Immature natural killer cell (primary cell): ENCODE measurements at regions not wholly inside any gene's neighbourhood (a gene's known extent, or its start where the extent isn't known, plus 50 kb on each side); places are given as distances from the start of the nearest gene placed in this dataset.

ENCODE experiments used
- DNase-seq, 3 donors: peaks; one replicate each; pipeline ENCODE4 v3.0.0; 2022; ENCODE audit warnings: mixed read lengths in 1 of 3
- H3K27ac Mint-ChIP-seq, 6 donors: one replicate each; pipeline ENCODE4 v1.8.0; 2020; ENCODE audit warnings: mixed read lengths in 6 of 6, mild to moderate bottlenecking in 5 of 6, inconsistent platforms in 4 of 6, moderate library complexity in 3 of 6
- H3K27me3 Mint-ChIP-seq, 3 donors: one replicate each; pipeline ENCODE4 v1.8.0; 2020 to 2021; ENCODE audit warnings: low read depth in 3 of 3, mild to moderate bottlenecking in 3 of 3, mixed read lengths in 3 of 3, moderate library complexity in 3 of 3, inconsistent platforms in 1 of 3
- H3K36me3 Mint-ChIP-seq, 3 donors: one replicate each; pipeline ENCODE4 v1.8.0; 2020; ENCODE audit warnings: mixed read lengths in 3 of 3, inconsistent platforms in 2 of 3, mild to moderate bottlenecking in 2 of 3
- H3K4me1 Mint-ChIP-seq, 2 donors: one replicate each; pipeline ENCODE4 v1.8.0; 2020; ENCODE audit warnings: inconsistent platforms in 2 of 2, mild to moderate bottlenecking in 2 of 2, mixed read lengths in 2 of 2, moderate library complexity in 1 of 2
- H3K4me3 Mint-ChIP-seq, 5 donors: one replicate each; pipeline ENCODE4 v1.8.0; 2020; ENCODE audit warnings: mild to moderate bottlenecking in 5 of 5, mixed read lengths in 5 of 5, inconsistent platforms in 3 of 5, moderate library complexity in 3 of 5
- H3K9me3 Mint-ChIP-seq, 6 donors: one replicate each; pipeline ENCODE4 v1.8.0; 2020; ENCODE audit warnings: mild to moderate bottlenecking in 6 of 6, mixed read lengths in 6 of 6, inconsistent platforms in 4 of 6, moderate library complexity in 3 of 6

DNA sequence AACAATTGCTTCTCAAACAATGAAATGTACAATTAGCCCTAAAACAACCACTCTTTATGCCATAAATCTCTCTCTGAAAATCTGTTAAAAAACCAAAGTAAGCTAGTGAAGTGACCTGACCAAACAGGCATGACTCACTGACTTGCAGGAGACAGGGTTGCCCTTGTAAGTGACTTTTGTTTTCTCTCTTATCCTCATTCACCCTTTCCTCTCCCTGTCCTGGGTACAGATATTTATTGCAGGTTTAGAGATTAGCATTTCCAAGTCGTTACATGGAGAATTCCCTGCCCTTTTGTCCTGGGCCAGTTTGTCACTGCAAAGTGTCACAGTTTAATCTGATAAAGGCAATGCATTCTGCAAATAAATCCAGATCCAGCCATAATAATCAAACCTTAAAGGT is 484.2 kb downstream of the IRX1 start:
- peaks cover 0 to 3% of the 10 kb centered on the region in 2 donors for H3K4me1 Mint-ChIP-seq
- H3K36me3 Mint-ChIP-seq = peaks cover 0 to 11% (median 0%) of the 10 kb centered on the region in 3 donors
- peaks cover 2 to 7% (median 2%) of the 10 kb centered on the region in 3 donors for H3K27me3 Mint-ChIP-seq
- H3K9me3 Mint-ChIP-seq = peaks cover 0 to 15% (median 5%) of the 10 kb centered on the region in 6 donors
- no peak overlapping the region for H3K4me3 Mint-ChIP-seq
- no peak for DNase-seq
- no peak overlapping the region for H3K27ac Mint-ChIP-seq

DNA sequence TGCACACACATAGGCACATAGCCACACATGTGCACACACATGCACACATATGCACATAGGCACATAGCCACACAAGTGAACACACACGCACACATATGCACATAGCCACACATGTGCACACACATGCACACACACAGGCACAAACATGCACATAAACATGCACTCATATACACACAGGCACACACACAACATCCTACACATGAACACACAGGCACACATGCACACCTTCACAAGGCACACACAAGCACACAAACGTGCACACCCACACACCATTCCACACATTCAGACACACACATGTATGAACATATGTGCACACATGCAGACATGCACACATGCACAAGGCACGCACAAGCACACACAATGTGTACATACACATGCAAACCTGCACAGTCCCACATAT is 484.7 kb downstream of the IRX1 start:
- Mint-ChIP-seq H3K4me3 (no peak overlapping the region), H3K9me3 (peaks cover 0 to 16% (median 2%) of the 10 kb centered on the region in 6 donors), H3K36me3 (peaks cover 0 to 8% (median 0%) of the 10 kb centered on the region in 3 donors), H3K4me1 (peaks cover 0 to 3% of the 10 kb centered on the region in 2 donors), H3K27me3 (peaks cover 2 to 5% (median 2%) of the 10 kb centered on the region in 3 donors), H3K27ac (no peak overlapping the region)
- no peak for DNase-seq

DNA sequence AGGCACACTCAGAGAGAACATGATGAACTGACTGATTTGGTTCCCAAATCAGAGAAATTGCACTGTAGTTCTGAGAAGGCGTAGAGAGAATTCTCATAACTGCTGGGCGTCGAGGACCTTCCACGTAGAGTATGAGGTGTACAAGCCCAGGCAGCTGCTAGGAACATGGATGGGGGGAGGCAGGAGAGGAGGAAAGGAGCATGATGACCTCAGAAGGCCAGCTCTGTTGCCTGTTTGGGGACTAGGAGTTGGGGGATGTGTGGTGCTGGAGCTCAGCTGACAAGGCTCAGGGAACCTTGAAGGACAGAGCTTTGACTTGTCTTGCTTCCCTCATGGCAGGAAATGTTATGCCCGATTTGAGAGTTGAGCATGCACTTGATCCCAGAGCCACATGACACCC is 485.4 kb downstream of the IRX1 start:
- Mint-ChIP-seq H3K4me1 (peaks cover 0 to 3% of the 10 kb centered on the region in 2 donors), H3K4me3 (no peak overlapping the region), H3K9me3 (peaks cover 0 to 15% (median 0%) of the 10 kb centered on the region in 6 donors), H3K27ac (no peak overlapping the region), H3K36me3 (peaks cover 0 to 6% (median 0%) of the 10 kb centered on the region in 3 donors), H3K27me3 (peaks cover 2 to 4% (median 2%) of the 10 kb centered on the region in 3 donors)
- DNase-seq = no peak

DNA sequence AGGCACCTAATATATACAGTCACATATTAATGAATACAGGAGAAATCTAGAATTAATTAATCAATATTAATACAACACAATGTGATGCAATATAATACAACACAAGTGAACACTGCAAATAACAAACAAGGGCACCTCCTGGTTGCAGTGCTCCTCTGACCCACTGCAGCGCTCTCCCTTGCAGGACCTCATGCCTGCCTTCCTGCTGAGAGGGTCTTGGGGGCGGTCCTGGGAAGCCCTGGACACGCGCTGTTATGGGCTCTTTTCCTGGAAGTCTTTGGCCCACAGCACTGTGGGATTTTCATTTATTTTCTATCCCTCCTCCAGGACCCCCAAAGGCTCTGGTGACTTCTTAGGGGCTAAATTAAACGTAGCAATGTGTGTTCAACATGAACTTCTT is 485.8 kb downstream of the IRX1 start:
- Mint-ChIP-seq H3K4me1 (peaks cover 0 to 3% of the 10 kb centered on the region in 2 donors), H3K27me3 (peaks cover 2 to 4% (median 2%) of the 10 kb centered on the region in 3 donors), H3K9me3 (peaks cover 0 to 13% (median 0%) of the 10 kb centered on the region in 6 donors), H3K36me3 (peaks cover 0 to 6% (median 0%) of the 10 kb centered on the region in 3 donors), H3K27ac (no peak overlapping the region), H3K4me3 (no peak overlapping the region)
- no peak for DNase-seq

DNA sequence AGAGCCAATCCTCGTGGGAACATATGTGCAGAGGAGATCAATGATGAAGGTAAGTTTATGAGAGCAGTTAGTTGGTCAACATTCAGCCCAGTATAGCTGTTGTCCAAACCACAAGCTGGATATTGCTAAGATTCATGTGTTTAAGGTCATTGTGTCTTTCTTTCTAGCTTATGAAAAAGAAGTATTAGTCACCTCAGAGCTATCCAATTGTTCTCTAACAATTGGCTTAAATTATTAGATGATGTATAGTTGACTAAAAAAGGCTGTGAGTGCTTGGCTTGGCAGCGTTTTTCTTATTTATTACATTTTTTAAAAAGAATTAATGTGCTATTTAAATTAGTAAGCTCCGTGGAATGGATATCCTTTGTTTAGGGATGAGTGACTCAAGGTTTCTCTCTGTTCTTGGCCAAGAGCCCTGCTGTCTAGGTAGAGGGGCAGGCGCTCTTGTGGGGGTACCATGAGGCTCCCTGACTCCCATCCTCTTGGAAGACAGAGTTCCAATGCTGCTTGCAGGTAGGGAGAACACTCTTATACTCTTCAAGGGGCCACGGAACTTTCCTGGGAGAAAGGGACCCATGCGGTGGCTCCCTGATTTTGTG is 487.4 kb downstream of the IRX1 start:
- Mint-ChIP-seq H3K27ac (no peak overlapping the region), H3K36me3 (no peaks in the 10 kb centered on the region), H3K9me3 (peaks cover 0 to 11% (median 0%) of the 10 kb centered on the region in 6 donors), H3K4me1 (peaks cover 0 to 3% of the 10 kb centered on the region in 2 donors), H3K27me3 (peaks cover 0 to 4% (median 2%) of the 10 kb centered on the region in 3 donors), H3K4me3 (no peak overlapping the region)
- no peak for DNase-seq

DNA sequence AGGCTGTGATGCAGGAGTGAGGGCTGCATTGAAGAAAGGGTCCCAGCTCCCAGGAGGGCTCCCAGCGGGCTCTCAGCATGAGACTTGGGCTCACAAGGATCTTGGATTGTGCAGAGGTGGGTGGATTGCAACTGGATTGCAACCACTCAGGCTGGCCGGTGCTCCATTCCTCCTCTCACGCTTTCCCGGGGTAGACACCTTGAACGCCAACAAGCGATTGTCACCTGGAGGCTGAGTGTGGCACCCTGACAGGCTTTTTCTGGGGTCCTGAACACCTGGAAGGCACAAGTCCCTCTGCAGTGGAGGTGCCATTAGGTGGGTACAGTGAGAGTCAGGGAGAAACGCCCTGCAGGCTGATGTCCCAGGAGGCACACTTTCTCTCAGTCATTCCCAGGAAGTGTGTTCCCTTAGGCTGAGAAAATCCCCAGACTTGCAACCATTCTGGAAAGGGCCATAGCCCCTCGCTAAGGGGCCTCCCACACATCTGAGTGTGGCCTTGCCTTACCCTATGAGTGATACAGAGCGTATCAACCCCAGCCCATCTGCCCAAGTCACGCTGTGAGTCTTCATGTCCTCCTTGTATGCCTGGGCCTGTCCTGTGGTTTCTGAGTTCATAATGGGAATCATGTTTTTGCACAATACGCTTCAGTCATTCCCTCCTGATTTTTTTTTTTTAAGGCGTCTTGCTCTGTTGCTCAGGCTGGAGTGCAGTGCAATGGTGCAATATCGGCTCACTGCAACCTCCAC is 488.1 kb downstream of the IRX1 start:
- no peak for DNase-seq
- Mint-ChIP-seq H3K27me3 (peaks cover 0 to 4% (median 2%) of the 10 kb centered on the region in 3 donors), H3K4me3 (no peak overlapping the region), H3K9me3 (peaks cover 0 to 9% (median 0%) of the 10 kb centered on the region in 6 donors), H3K36me3 (no peaks in the 10 kb centered on the region), H3K4me1 (peaks cover 0 to 3% of the 10 kb centered on the region in 2 donors), H3K27ac (no peak overlapping the region)

DNA sequence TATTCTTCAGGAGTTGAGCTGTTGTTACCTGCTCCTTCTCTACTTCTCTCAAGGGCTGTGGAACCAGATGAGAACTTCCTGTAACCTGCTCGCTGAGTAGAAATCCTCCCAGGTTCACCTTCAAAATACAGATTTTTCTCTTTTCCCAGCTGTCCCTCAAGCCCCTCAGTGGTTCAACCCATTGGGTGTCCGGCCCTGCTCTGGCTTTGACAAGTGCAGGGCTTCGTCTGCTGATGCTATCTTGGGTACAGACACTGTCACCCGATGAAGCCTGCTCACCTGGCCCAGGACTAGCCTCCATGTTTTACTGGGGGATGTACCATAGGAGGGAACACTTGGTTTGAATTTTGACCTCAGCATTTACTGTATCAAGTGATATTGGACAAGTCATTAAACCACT is 490.4 kb downstream of the IRX1 start:
- Mint-ChIP-seq H3K36me3 (no peaks in the 10 kb centered on the region), H3K9me3 (peaks cover 0 to 5% (median 0%) of the 10 kb centered on the region in 6 donors), H3K4me1 (peaks cover 0 to 10% of the 10 kb centered on the region in 2 donors), H3K27ac (no peak overlapping the region), H3K4me3 (no peak overlapping the region), H3K27me3 (peaks cover 0 to 1% (median 0%) of the 10 kb centered on the region in 3 donors)
- no peak for DNase-seq

DNA sequence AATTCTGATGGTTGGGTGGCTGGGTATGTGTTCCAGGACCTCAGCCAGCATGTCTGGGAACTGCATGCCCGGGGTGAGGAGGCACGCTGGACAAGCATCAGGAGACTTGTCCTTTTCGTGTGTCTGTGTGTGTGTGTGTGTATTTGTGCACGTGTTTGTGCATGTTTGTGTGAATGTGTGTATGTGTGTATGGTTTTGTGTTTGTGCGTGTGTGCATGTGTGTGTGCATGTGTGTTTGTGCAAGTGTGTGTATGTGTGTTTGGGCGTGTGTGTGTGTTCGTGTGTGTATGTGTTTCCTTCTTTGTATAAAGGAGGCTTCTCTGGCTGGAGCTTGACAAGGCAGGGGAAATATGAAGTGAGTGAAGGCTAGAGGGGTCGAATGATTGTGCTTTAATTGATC is 491.5 kb downstream of the IRX1 start:
- Mint-ChIP-seq H3K4me1 (peaks cover 0 to 10% of the 10 kb centered on the region in 2 donors), H3K4me3 (no peak overlapping the region), H3K27me3 (peaks cover 0 to 1% (median 0%) of the 10 kb centered on the region in 3 donors), H3K9me3 (peaks cover 0 to 9% (median 0%) of the 10 kb centered on the region in 6 donors), H3K36me3 (no peaks in the 10 kb centered on the region), H3K27ac (no peak overlapping the region)
- DNase-seq = no peak

DNA sequence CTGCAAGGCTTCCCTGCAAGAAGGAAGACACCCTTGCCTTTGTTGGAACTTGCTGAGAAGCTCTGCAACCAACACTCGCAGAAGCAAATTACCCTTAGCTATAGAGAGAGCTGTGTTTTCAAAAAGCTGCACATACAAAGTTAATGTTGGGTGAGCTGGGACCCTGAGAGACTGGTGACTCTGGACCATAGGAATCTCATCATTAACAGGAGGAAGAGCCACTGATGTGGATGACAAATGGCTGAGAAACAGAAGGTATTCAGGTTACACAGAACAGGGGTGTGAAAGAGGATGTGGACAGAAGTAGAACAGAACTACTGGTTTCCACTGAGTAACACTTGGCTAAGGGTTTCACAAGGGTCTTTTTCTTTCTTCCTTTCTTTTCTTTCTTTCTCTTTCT is 493.5 kb downstream of the IRX1 start:
- Mint-ChIP-seq H3K9me3 (peaks cover 0 to 10% (median 0%) of the 10 kb centered on the region in 6 donors), H3K27me3 (peaks cover 0 to 5% (median 3%) of the 10 kb centered on the region in 3 donors), H3K4me3 (peak overlapping the region in 4 of 5 donors; percentile 26 to 69 (median 58)), H3K27ac (peak overlapping the region in 3 of 6 donors; percentile 62 to 79 (median 77)), H3K4me1 (peaks cover 5 to 13% of the 10 kb centered on the region in 2 donors), H3K36me3 (no peaks in the 10 kb centered on the region)
- no peak for DNase-seq

DNA sequence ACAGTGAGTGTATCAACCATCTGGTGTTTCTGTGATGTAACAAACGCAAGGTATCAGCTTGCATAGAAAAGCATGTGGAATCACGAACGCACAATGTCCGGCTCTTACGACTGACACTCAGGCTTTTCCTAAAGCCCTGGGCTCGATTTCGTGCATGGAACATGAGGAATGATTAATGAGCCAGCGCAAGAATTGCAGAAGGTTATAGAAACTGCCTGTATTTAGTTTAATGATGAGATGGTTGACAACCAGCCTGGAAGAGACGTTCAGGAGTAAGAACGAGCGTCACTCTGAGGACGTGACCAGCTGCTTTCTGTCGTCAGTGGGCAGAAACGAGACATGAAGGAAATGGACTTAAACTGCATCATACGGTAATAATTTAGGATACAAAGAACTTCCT is 497.6 kb downstream of the IRX1 start:
- Mint-ChIP-seq H3K4me3 (no peak overlapping the region), H3K36me3 (no peaks in the 10 kb centered on the region), H3K27me3 (peaks cover 0 to 8% (median 5%) of the 10 kb centered on the region in 3 donors), H3K9me3 (peaks cover 0 to 5% (median 0%) of the 10 kb centered on the region in 6 donors), H3K27ac (peak overlapping the region in 1 of 6 donors; percentile 2), H3K4me1 (peaks cover 8 to 14% of the 10 kb centered on the region in 2 donors)
- no peak for DNase-seq

DNA sequence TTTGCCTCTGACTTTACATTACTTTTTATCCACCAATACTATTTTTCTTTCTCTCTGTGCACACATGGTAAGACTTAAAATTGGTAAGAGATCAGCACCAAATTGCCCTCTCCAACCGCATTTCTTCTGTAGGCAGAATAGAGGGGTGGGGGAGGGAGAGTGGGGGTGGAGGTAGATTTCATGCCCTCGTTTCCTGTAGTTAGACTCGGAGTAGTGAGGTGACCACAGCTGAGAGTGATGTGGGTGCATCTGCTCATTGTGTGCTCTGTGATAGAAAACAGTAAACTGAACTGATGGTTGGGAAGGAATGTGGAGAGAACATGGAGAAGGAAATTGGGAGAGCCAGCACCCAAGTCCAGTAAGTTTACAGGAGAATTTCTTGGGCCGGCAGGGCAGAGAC is 498.3 kb downstream of the IRX1 start:
- DNase-seq = no peak
- Mint-ChIP-seq H3K27ac (peak overlapping the region in 2 of 6 donors; percentile 13 to 18), H3K27me3 (peaks cover 0 to 8% (median 5%) of the 10 kb centered on the region in 3 donors), H3K4me3 (peak overlapping the region in 1 of 5 donors; percentile 28), H3K36me3 (no peaks in the 10 kb centered on the region), H3K9me3 (peaks cover 0 to 5% (median 0%) of the 10 kb centered on the region in 6 donors), H3K4me1 (peaks cover 8 to 14% of the 10 kb centered on the region in 2 donors)

DNA sequence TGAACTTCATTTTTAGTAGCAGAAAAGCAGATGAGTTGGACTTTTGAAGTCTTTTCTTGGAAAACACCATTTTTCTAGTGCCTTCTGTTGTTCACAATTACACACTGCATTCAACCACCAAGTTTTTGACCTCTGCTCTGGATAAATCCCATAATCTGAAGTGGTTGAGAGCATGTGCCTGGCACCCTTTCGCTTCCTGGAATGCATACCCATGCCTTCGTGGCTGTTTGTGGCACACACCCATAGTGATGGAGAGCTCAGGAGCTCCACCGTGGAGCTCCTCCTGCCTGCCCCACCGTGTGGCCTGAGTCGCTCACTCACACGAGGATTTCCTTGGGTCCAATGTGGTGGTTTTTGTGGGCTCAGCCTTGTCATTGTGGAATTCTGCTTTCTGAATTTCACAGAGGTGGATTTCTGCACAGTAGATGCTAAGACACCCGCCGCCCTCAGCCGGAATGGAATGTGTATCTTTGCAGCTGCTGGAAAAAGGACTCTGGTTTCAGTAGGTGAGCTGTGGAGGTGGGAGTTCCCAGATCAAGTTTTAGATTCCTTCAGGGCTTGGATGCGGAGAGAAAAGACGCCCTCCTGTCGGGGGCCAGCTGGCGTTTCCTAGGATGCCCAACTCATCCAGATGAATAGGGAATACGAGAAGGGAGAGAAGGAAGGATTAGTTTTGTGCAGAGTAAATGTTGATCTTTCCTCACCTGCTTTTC is 500.4 kb downstream of the IRX1 start:
- no peak overlapping the region for H3K4me3 Mint-ChIP-seq
- H3K27me3 Mint-ChIP-seq = peaks cover 0 to 8% (median 5%) of the 10 kb centered on the region in 3 donors
- H3K27ac Mint-ChIP-seq = no peak overlapping the region
- peaks cover 0 to 5% (median 0%) of the 10 kb centered on the region in 6 donors for H3K9me3 Mint-ChIP-seq
- no peak for DNase-seq
- no peaks in the 10 kb centered on the region for H3K36me3 Mint-ChIP-seq
- peaks cover 4 to 8% of the 10 kb centered on the region in 2 donors for H3K4me1 Mint-ChIP-seq

DNA sequence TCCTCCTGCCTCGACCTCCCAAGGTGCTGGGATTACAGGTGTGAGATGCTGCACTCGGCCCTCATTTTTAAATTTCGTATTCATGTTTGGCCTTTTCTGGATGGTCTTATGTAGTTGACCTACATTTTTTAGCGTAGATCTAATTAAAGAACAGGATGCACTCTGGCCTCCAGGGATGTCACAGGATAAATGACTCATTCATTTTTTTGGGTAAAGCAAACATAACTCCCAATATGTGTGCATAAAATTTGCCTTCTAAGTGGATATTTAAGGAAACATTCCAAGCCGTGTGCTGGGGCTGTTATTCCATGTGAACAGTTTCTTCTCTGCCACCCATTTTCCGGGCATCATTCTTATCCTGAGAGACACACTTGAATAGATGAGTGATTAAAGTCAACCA is 501.6 kb downstream of the IRX1 start:
- no peak for DNase-seq
- peaks cover 4 to 8% of the 10 kb centered on the region in 2 donors for H3K4me1 Mint-ChIP-seq
- no peaks in the 10 kb centered on the region for H3K36me3 Mint-ChIP-seq
- peaks cover 0 to 8% (median 6%) of the 10 kb centered on the region in 3 donors for H3K27me3 Mint-ChIP-seq
- no peak overlapping the region for H3K27ac Mint-ChIP-seq
- no peak overlapping the region for H3K4me3 Mint-ChIP-seq
- peaks cover 0 to 4% (median 0%) of the 10 kb centered on the region in 6 donors for H3K9me3 Mint-ChIP-seq
